Bronchial epithelial cell (primary cell): ENCODE measurements at regions not wholly inside any gene's neighbourhood (a gene's known extent, or its start where the extent isn't known, plus 50 kb on each side); places are given as distances from the start of the nearest gene placed in this dataset.

Experiments
- DNase-seq: peaks from one replicate; pipeline ENCODE4 v3.0.0-alpha.2; 2010; ENCODE audit warnings: low read depth
- FAIRE-seq: peaks from 2 replicates; lab custom pipeline; 2011; peaks lifted over from hg19 to GRCh38; lab: Jason Lieb, UNC
- H3K27me3 ChIP-seq: 2 replicates; pipeline ENCODE4 v1.5.1; 2011; ENCODE audit warnings: low read length; ENCODE audit not compliant: control insufficient read depth, insufficient read depth
- H3K36me3 ChIP-seq: 2 replicates; pipeline ENCODE4 v1.5.1; 2011; ENCODE audit warnings: low read length; ENCODE audit not compliant: control insufficient read depth, insufficient read depth
- H3K4me3 ChIP-seq: 2 replicates; pipeline ENCODE4 v1.5.1; 2011; ENCODE audit warnings: mild to moderate bottlenecking, low read depth, low read length, control low read depth
- CTCF ChIP-seq: IDR thresholded peaks from 2 replicates; pipeline ENCODE4 v1.5.1; 2011; ENCODE audit warnings: mild to moderate bottlenecking, moderate library complexity, low read length, control low read depth, inconsistent platforms; ENCODE audit not compliant: insufficient read depth, severe bottlenecking

GRCh38 chr2:128591861-128592822 is 273.5 kb upstream of the HS6ST1 start:
- H3K4me3 ChIP-seq, result no peak overlapping the region
- DNase-seq, result no peak
- TF ChIP-seq CTCF, result no peak
- no peak for FAIRE-seq
- no peaks in the 10 kb centered on the region for H3K27me3 ChIP-seq
- no peaks in the 10 kb centered on the region for H3K36me3 ChIP-seq

GRCh38 chr2:128593518-128593878 is 274.8 kb upstream of the HS6ST1 start:
- H3K36me3 ChIP-seq, result no peaks in the 10 kb centered on the region
- no peak overlapping the region for H3K4me3 ChIP-seq
- H3K27me3 ChIP-seq, result no peaks in the 10 kb centered on the region
- TF ChIP-seq CTCF, result no peak
- DNase-seq (no peak), FAIRE-seq (no peak)

- DNase-seq (no peak), FAIRE-seq (no peak)
- TF ChIP-seq CTCF, result no peak
- H3K27me3 ChIP-seq, result no peaks in the 10 kb centered on the region
- H3K36me3 ChIP-seq, result no peaks in the 10 kb centered on the region
- no peak overlapping the region for H3K4me3 ChIP-seq
These were observed 275.4 kb upstream of the HS6ST1 start for GRCh38 chr2:128593879-128594650.

- Histone ChIP-seq H3K36me3 (no peaks in the 10 kb centered on the region), H3K27me3 (no peaks in the 10 kb centered on the region), H3K4me3 (no peak overlapping the region)
- FAIRE-seq, result no peak
- DNase-seq, result no peak
- no peak for TF ChIP-seq CTCF
These were observed 275.9 kb upstream of the HS6ST1 start for GRCh38 chr2:128594651-128594910.

- no peak for TF ChIP-seq CTCF
- DNase-seq, result no peak
- no peaks in the 10 kb centered on the region for H3K27me3 ChIP-seq
- no peak overlapping the region for H3K4me3 ChIP-seq
- no peak for FAIRE-seq
- H3K36me3 ChIP-seq, result no peaks in the 10 kb centered on the region
These were observed 276.4 kb upstream of the HS6ST1 start for GRCh38 chr2:128594953-128595677.
